ENCODE measurements at regions not wholly inside any gene's neighbourhood (a gene's known extent, or its start where the extent isn't known, plus 50 kb on each side); places are given as distances from the start of the nearest gene placed in this dataset.

DNA sequence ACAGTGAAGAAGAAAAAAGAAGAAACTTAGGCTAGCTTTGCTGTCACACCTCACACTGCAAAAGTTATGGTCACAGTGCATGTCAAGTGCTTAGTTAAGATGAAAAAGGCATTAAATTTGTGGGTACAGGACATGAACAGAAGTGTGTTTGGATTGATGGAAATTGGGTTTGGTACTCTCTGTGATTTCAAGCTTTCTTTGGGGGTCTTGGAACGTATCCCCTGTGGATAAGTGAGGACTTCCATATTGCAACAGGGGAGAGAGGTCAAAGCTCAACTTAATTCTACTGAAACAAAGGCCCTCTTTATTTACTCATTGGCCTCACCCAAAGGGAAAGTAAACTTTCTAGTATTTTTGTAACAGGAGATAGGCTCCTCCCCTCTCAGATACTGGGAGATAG, 138.3 kb upstream of the FUT9 start (continued):
- no peak for TF ChIP-seq ZNF33A (CRISPR knock-in tag; IDR thresholded peaks at IDR 0.05; ENCODE audit: borderline replicate concordance)
- no peak for TF ChIP-seq ISX (CRISPR knock-in tag; conservative IDR thresholded peaks at IDR 0.05)
- TF ChIP-seq, protein P1, sequence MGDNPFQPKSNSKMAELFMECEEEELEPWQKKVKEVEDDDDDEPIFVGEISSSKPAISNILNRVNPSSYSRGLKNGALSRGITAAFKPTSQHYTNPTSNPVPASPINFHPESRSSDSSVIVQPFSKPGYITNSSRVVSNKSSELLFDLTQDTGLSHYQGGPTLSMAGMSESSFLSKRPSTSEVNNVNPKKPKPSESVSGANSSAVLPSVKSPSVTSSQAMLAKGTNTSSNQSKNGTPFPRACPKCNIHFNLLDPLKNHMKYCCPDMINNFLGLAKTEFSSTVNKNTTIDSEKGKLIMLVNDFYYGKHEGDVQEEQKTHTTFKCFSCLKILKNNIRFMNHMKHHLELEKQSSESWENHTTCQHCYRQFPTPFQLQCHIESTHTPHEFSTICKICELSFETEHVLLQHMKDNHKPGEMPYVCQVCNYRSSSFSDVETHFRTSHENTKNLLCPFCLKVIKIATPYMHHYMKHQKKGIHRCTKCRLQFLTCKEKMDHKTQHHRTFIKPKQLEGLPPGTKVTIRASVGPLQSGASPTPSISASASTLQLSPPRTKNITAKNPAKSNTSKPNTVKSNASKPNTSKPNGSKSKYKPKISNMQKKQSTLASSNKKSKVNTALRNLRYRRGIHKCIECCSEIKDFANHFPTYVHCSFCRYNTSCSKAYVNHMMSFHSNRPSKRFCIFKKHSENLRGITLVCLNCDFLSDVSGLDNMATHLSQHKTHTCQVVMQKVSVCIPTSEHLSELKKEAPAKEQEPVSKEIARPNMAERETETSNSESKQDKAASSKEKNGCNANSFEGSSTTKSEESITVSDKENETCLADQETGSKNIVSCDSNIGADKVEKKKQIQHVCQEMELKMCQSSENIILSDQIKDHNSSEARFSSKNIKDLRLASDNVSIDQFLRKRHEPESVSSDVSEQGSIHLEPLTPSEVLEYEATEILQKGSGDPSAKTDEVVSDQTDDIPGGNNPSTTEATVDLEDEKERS (CRISPR knock-in tag; IDR thresholded peaks at IDR 0.05), result no peak
- no peak for TF ChIP-seq ZNF317 (CRISPR knock-in tag; IDR thresholded peaks at IDR 0.05)
- 0 out of 2 replicates have a peak, but pooled peaks have one; percentile 54 for TF ChIP-seq ZFP1 (CRISPR knock-in tag; IDR thresholded peaks at IDR 0.05)
- no peak for TF ChIP-seq ZNF552 (CRISPR knock-in tag; IDR thresholded peaks at IDR 0.05; ENCODE audit: borderline replicate concordance)
- TF ChIP-seq, protein P2, sequence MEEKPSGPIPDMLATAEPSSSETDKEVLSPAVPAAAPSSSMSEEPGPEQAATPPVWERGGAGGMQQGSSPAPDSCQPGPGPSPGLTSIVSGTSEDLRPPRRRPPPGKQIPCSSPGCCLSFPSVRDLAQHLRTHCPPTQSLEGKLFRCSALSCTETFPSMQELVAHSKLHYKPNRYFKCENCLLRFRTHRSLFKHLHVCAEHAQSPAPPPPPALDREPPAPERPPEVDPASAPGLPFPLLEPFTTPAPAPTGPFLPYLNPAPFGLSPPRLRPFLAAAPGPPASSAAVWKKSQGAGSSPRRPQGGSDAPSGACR (CRISPR knock-in tag; IDR thresholded peaks at IDR 0.05), result no peak
- TF ChIP-seq, protein P3, sequence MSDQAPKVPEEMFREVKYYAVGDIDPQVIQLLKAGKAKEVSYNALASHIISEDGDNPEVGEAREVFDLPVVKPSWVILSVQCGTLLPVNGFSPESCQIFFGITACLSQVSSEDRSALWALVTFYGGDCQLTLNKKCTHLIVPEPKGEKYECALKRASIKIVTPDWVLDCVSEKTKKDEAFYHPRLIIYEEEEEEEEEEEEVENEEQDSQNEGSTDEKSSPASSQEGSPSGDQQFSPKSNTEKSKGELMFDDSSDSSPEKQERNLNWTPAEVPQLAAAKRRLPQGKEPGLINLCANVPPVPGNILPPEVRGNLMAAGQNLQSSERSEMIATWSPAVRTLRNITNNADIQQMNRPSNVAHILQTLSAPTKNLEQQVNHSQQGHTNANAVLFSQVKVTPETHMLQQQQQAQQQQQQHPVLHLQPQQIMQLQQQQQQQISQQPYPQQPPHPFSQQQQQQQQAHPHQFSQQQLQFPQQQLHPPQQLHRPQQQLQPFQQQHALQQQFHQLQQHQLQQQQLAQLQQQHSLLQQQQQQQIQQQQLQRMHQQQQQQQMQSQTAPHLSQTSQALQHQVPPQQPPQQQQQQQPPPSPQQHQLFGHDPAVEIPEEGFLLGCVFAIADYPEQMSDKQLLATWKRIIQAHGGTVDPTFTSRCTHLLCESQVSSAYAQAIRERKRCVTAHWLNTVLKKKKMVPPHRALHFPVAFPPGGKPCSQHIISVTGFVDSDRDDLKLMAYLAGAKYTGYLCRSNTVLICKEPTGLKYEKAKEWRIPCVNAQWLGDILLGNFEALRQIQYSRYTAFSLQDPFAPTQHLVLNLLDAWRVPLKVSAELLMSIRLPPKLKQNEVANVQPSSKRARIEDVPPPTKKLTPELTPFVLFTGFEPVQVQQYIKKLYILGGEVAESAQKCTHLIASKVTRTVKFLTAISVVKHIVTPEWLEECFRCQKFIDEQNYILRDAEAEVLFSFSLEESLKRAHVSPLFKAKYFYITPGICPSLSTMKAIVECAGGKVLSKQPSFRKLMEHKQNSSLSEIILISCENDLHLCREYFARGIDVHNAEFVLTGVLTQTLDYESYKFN (CRISPR knock-in tag; conservative IDR thresholded peaks at IDR 0.05), result peak; percentile 88
- no peak for TF ChIP-seq ZNF24 (IDR thresholded peaks at IDR 0.05)
- peak; percentile 64; the same call in 1 of the 2 replicates for TF ChIP-seq ZBTB7A (CRISPR knock-in tag; IDR thresholded peaks at IDR 0.05)
- no peak for TF ChIP-seq GTF2F1 (IDR thresholded peaks at IDR 0.05; ENCODE audit: low read length)
- TF ChIP-seq ZSCAN29 (CRISPR knock-in tag; conservative IDR thresholded peaks at IDR 0.05), result no peak
- no peak for TF ChIP-seq SP1 (IDR thresholded peaks at IDR 0.05)
- no peak for TF ChIP-seq SP1 (CRISPR knock-in tag; IDR thresholded peaks at IDR 0.05)
- TF ChIP-seq MAZ (IDR thresholded peaks at IDR 0.05; ENCODE audit: borderline replicate concordance, low read depth, low read length), result no peak
- TF ChIP-seq MAZ (CRISPR knock-in tag; IDR thresholded peaks at IDR 0.05; ENCODE audit: low read depth), result no peak
- TF ChIP-seq, protein P4, sequence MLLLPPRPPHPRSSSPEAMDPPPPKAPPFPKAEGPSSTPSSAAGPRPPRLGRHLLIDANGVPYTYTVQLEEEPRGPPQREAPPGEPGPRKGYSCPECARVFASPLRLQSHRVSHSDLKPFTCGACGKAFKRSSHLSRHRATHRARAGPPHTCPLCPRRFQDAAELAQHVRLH (CRISPR knock-in tag; IDR thresholded peaks at IDR 0.05; ENCODE audit: borderline replicate concordance, low read depth), result no peak
- no peak for TF ChIP-seq KAT7 (CRISPR knock-in tag; IDR thresholded peaks at IDR 0.05; ENCODE audit: borderline replicate concordance)
- no peak for TF ChIP-seq HNRNPH1 (optimal IDR thresholded peaks at IDR 0.05; ENCODE audit: low read depth, low read length)
- peak; percentile 63 for TF ChIP-seq TCF7 (IDR thresholded peaks at IDR 0.05; ENCODE audit: low read depth)
- TF ChIP-seq PHF21A (CRISPR knock-in tag; IDR thresholded peaks at IDR 0.05), result peak; percentile 69
- peak; percentile 40; the same call in 1 of the 2 replicates for TF ChIP-seq DMAP1 (CRISPR knock-in tag; IDR thresholded peaks at IDR 0.05)
- TF ChIP-seq NKX3-1 (CRISPR knock-in tag; IDR thresholded peaks at IDR 0.05), result no peak
- TF ChIP-seq, protein P5, sequence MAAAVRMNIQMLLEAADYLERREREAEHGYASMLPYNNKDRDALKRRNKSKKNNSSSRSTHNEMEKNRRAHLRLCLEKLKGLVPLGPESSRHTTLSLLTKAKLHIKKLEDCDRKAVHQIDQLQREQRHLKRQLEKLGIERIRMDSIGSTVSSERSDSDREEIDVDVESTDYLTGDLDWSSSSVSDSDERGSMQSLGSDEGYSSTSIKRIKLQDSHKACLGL (CRISPR knock-in tag; IDR thresholded peaks at IDR 0.05), result no peak
- no peak for TF ChIP-seq ZNF160 (CRISPR knock-in tag; IDR thresholded peaks at IDR 0.05)
- TF ChIP-seq ZNF501 (CRISPR knock-in tag; IDR thresholded peaks at IDR 0.05), result no peak

Data from HepG2 (cell line).